Mesendoderm (in vitro differentiated cells): ENCODE measurements at regions not wholly inside any gene's neighbourhood (a gene's known extent, or its start where the extent isn't known, plus 50 kb on each side); places are given as distances from the start of the nearest gene placed in this dataset.

Experiments used
- DNase-seq: peaks from one replicate; pipeline ENCODE4 v3.0.0; 2013
- H2AK5ac ChIP-seq: 2 replicates; pipeline ENCODE4 v1.6.1; 2013; ENCODE audit warnings: low read length, inconsistent platforms
- H2BK120ac ChIP-seq: 2 replicates; pipeline ENCODE4 v1.6.1; 2013; ENCODE audit warnings: low read depth, mild to moderate bottlenecking, low read length, moderate library complexity, mixed read lengths
- H2BK15ac ChIP-seq: replicated peaks from 2 replicates; pipeline ENCODE4 v1.6.1; 2013; ENCODE audit warnings: low read depth, mild to moderate bottlenecking, moderate library complexity
- H2BK5ac ChIP-seq: 2 replicates; pipeline ENCODE4 v1.6.1; 2013; ENCODE audit warnings: low read length, inconsistent platforms
- H3K18ac ChIP-seq: 2 replicates; pipeline ENCODE4 v1.6.1; 2013; ENCODE audit warnings: mild to moderate bottlenecking, low read length, mixed read lengths
- H3K23ac ChIP-seq: one replicate; pipeline ENCODE4 v1.6.1; 2013; ENCODE audit warnings: low read length
- H3K27ac ChIP-seq: 2 replicates; pipeline ENCODE4 v1.5.1; 2013; ENCODE audit warnings: low read depth, mild to moderate bottlenecking, inconsistent platforms, low read length, moderate library complexity
- H3K27me3 ChIP-seq: 2 replicates; pipeline ENCODE4 v1.6.1; 2013; ENCODE audit warnings: low read length, control low read depth, mild to moderate bottlenecking, inconsistent platforms; ENCODE audit not compliant: insufficient read depth, poor library complexity
- H3K36me3 ChIP-seq: 2 replicates; pipeline ENCODE4 v1.6.1; 2013; ENCODE audit warnings: low read length, inconsistent platforms; ENCODE audit not compliant: control insufficient read depth, insufficient read depth
- H3K4ac ChIP-seq: one replicate; pipeline ENCODE4 v1.6.1; 2013; ENCODE audit warnings: low read depth, mild to moderate bottlenecking, low read length, moderate library complexity
- H3K4me1 ChIP-seq: 2 replicates; pipeline ENCODE4 v1.6.1; 2013; ENCODE audit warnings: low read depth, low read length, inconsistent platforms; ENCODE audit not compliant: control insufficient read depth
- H3K4me2 ChIP-seq: 2 replicates; pipeline ENCODE4 v1.6.1; 2013; ENCODE audit warnings: low read length
- H3K4me3 ChIP-seq: 2 replicates; pipeline ENCODE4 v1.5.1; 2013; ENCODE audit warnings: mild to moderate bottlenecking, low read length
- H3K56ac ChIP-seq: one replicate; pipeline ENCODE4 v1.6.1; 2013; ENCODE audit warnings: low read length
- H3K79me1 ChIP-seq: 2 replicates; pipeline ENCODE4 v1.6.1; 2013; ENCODE audit warnings: low read length, inconsistent platforms
- H3K79me2 ChIP-seq: 2 replicates; pipeline ENCODE4 v1.6.1; 2013; ENCODE audit warnings: mild to moderate bottlenecking, low read length; ENCODE audit not compliant: control insufficient read depth, insufficient read depth
- H3K9ac ChIP-seq: 2 replicates; pipeline ENCODE4 v1.6.1; 2013; ENCODE audit warnings: low read length, inconsistent platforms
- H4K5ac ChIP-seq: one replicate; pipeline ENCODE4 v1.6.1; 2013; ENCODE audit warnings: low read length
- H4K8ac ChIP-seq: one replicate; pipeline ENCODE4 v1.6.1; 2013; ENCODE audit warnings: low read depth, mild to moderate bottlenecking, control low read depth, low read length, moderate library complexity
- WGBS: extraction: QIAGEN DNeasy Blood & Tissue Kit; methylation state at CpG from one replicate; pipeline ENCODE4 v1.1.7; 2013; ENCODE audit warnings: low lambda C conversion rate, missing lambda C conversion rate; ENCODE audit not compliant: insufficient coverage; ENCODE audit errors: extremely low coverage; 5-methylcytosine and 5-hydroxymethylcytosine counted together

- H3K9ac ChIP-seq: no peak overlapping the region
- no peak overlapping the region for H3K18ac ChIP-seq
- H3K4me3 ChIP-seq: no peak overlapping the region
- H3K79me1 ChIP-seq: no peaks in the 10 kb centered on the region
- H4K5ac ChIP-seq: no peak overlapping the region
- no peaks in the 10 kb centered on the region for H3K79me2 ChIP-seq
- no peak overlapping the region for H3K27ac ChIP-seq
- H3K36me3 ChIP-seq: no peaks in the 10 kb centered on the region
- H3K23ac ChIP-seq: no peak overlapping the region
- no peak overlapping the region for H3K56ac ChIP-seq
- peak; percentile 44 for DNase-seq
- H3K4me1 ChIP-seq: peaks cover 11% of the 10 kb centered on the region
- no peak overlapping the region for H3K4ac ChIP-seq
- no CpG with 5 or more reads among the region's 5 CpGs for WGBS
- no peak overlapping the region for H2BK120ac ChIP-seq
- no peak overlapping the region for H3K4me2 ChIP-seq
- H4K8ac ChIP-seq: no peak overlapping the region
- no peaks in the 10 kb centered on the region for H3K27me3 ChIP-seq
- H2BK5ac ChIP-seq: no peak overlapping the region
- H2AK5ac ChIP-seq: no peak overlapping the region
- no peak overlapping the region for H2BK15ac ChIP-seq
These were observed 57.7 kb upstream of the ATP5PO start for GRCh38 chr21:33973268-33973667.

- Histone ChIP-seq H3K23ac (no peak overlapping the region), H3K9ac (no peak overlapping the region), H3K56ac (no peak overlapping the region), H4K5ac (no peak overlapping the region), H3K4ac (no peak overlapping the region), H3K4me3 (no peak overlapping the region), H3K27ac (no peak overlapping the region), H3K36me3 (no peaks in the 10 kb centered on the region), H3K4me1 (peaks cover 15% of the 10 kb centered on the region), H3K27me3 (no peaks in the 10 kb centered on the region), H3K4me2 (no peak overlapping the region), H3K79me2 (no peaks in the 10 kb centered on the region), H2BK120ac (no peak overlapping the region), H2BK5ac (no peak overlapping the region), H3K18ac (no peak overlapping the region), H4K8ac (no peak overlapping the region), H2AK5ac (no peak overlapping the region), H2BK15ac (no peak overlapping the region), H3K79me1 (no peaks in the 10 kb centered on the region)
- no peak for DNase-seq
- WGBS: no CpG with 5 or more reads among the region's 5 CpGs
These were observed 56.9 kb upstream of the ATP5PO start for GRCh38 chr21:33972539-33972938.

GRCh38 chr21:33971492-33972013, 55.9 kb upstream of the ATP5PO start:
- Histone ChIP-seq H4K5ac (no peak overlapping the region), H3K56ac (peak overlapping the region; percentile 58), H3K23ac (no peak overlapping the region), H2AK5ac (no peak overlapping the region), H3K18ac (no peak overlapping the region), H3K79me1 (no peaks in the 10 kb centered on the region), H3K27me3 (no peaks in the 10 kb centered on the region), H3K9ac (no peak overlapping the region), H2BK120ac (no peak overlapping the region), H3K4ac (no peak overlapping the region), H4K8ac (no peak overlapping the region), H2BK15ac (no peak overlapping the region), H3K4me1 (peaks cover 17% of the 10 kb centered on the region), H3K4me2 (no peak overlapping the region), H2BK5ac (no peak overlapping the region), H3K79me2 (no peaks in the 10 kb centered on the region), H3K36me3 (no peaks in the 10 kb centered on the region), H3K4me3 (no peak overlapping the region), H3K27ac (no peak overlapping the region)
- no CpG with 5 or more reads among the region's 7 CpGs for WGBS
- peak; percentile 82 for DNase-seq

- no peak overlapping the region for H3K9ac ChIP-seq
- H2BK5ac ChIP-seq: no peak overlapping the region
- H3K4me3 ChIP-seq: no peak overlapping the region
- no CpG with 5 or more reads among the region's 3 CpGs for WGBS
- H3K36me3 ChIP-seq: no peaks in the 10 kb centered on the region
- no peak overlapping the region for H3K23ac ChIP-seq
- H3K79me1 ChIP-seq: no peaks in the 10 kb centered on the region
- H4K5ac ChIP-seq: no peak overlapping the region
- no peaks in the 10 kb centered on the region for H3K79me2 ChIP-seq
- H3K4ac ChIP-seq: no peak overlapping the region
- no peak overlapping the region for H3K4me2 ChIP-seq
- H3K4me1 ChIP-seq: peaks cover 12% of the 10 kb centered on the region
- no peak overlapping the region for H2BK120ac ChIP-seq
- DNase-seq: no peak
- no peak overlapping the region for H3K27ac ChIP-seq
- H3K18ac ChIP-seq: no peak overlapping the region
- H4K8ac ChIP-seq: no peak overlapping the region
- no peak overlapping the region for H2AK5ac ChIP-seq
- no peak overlapping the region for H2BK15ac ChIP-seq
- no peak overlapping the region for H3K56ac ChIP-seq
- no peaks in the 10 kb centered on the region for H3K27me3 ChIP-seq
These were observed 54.0 kb upstream of the ATP5PO start for GRCh38 chr21:33969581-33969980.

GRCh38 chr21:33968995-33969348, 53.4 kb upstream of the ATP5PO start:
- WGBS: no CpG with 5 or more reads among the region's 4 CpGs

More at GRCh38 chr21:33968995-33969348, 53.4 kb upstream of the ATP5PO start:
- Histone ChIP-seq H3K27ac (no peak overlapping the region), H3K79me2 (no peaks in the 10 kb centered on the region), H3K4me3 (no peak overlapping the region), H2BK120ac (no peak overlapping the region), H3K4ac (no peak overlapping the region), H4K8ac (no peak overlapping the region), H3K18ac (no peak overlapping the region), H3K23ac (no peak overlapping the region), H3K79me1 (no peaks in the 10 kb centered on the region), H3K4me1 (peaks cover 12% of the 10 kb centered on the region), H3K36me3 (no peaks in the 10 kb centered on the region), H4K5ac (no peak overlapping the region), H3K56ac (no peak overlapping the region), H2BK15ac (no peak overlapping the region), H2AK5ac (no peak overlapping the region), H3K27me3 (no peaks in the 10 kb centered on the region), H3K4me2 (no peak overlapping the region), H3K9ac (no peak overlapping the region), H2BK5ac (no peak overlapping the region)
- DNase-seq: no peak
